Endothelial cell of umbilical vein (primary cell): ENCODE measurements at regions not wholly inside any gene's neighbourhood (a gene's known extent, or its start where the extent isn't known, plus 50 kb on each side); places are given as distances from the start of the nearest gene placed in this dataset.
A peak's percentile ranks its signal among the peaks of the same experiment; 100 is the strongest.

Source experiments
- BruUV-seq: library from RNA; stranded (reverse); fragments of 400-500 nt; replicated peaks from 2 replicates; lab custom pipeline; 2021; lab: Mats Ljungman, UMichigan
- CTCF ChIA-PET: fragments of 300-600, 350-600 bp; sonication (Branson Sonifier 250); formaldehyde crosslinking; loops from one replicate; lab custom pipeline; 2021; ENCODE audit warnings: antibody characterized with exemption, inconsistent platforms; lab: Charles Lee
- POLR2A ChIA-PET: fragments of 300-600, 350-600 bp; sonication (Branson Sonifier 250); formaldehyde crosslinking; loops from one replicate; lab custom pipeline; 2021; ENCODE audit warnings: antibody characterized with exemption, inconsistent platforms; lab: Charles Lee
- DNase-seq: peaks from one replicate; pipeline ENCODE4 v3.0.0-alpha.2; 2011; ENCODE audit warnings: low read depth, low spot score
- FAIRE-seq: peaks from 2 replicates; lab custom pipeline; 2011; peaks lifted over from hg19 to GRCh38; lab: Jason Lieb, UNC
- H2AFZ ChIP-seq: 2 replicates; pipeline ENCODE4 v1.6.0; 2012; ENCODE audit warnings: low read depth, low read length, control low read depth, inconsistent platforms
- H3K27ac ChIP-seq: 2 replicates; pipeline ENCODE4 v1.5.1; 2011; ENCODE audit warnings: low read depth, mild to moderate bottlenecking, control low read depth, low read length, moderate library complexity; ENCODE audit not compliant: insufficient read depth
- H3K27me3 ChIP-seq, 2 experiments: 2 replicates each; pipeline versions ENCODE4 v1.6.0 to v1.6.1; 2011; ENCODE audit warnings: low read length in 2 of 2, mixed read lengths in 1 of 2; ENCODE audit not compliant: control insufficient read depth in 2 of 2, insufficient read depth in 2 of 2
- H3K36me3 ChIP-seq, 2 experiments: 2 replicates in 1 of 2; 3 replicates in 1 of 2; pipeline ENCODE4 v1.5.1; 2011; ENCODE audit warnings: low read length in 2 of 2, mild to moderate bottlenecking in 1 of 2, moderate library complexity in 1 of 2; ENCODE audit not compliant: control insufficient read depth in 2 of 2, insufficient read depth in 2 of 2; ENCODE audit errors: extremely low read depth in 1 of 2
- H3K4me1 ChIP-seq: 3 replicates; pipeline ENCODE4 v1.5.1; 2011; ENCODE audit warnings: mild to moderate bottlenecking, low read length; ENCODE audit not compliant: control insufficient read depth, insufficient read depth; ENCODE audit errors: extremely low read depth
- H3K4me2 ChIP-seq: 2 replicates; pipeline ENCODE4 v1.6.1; 2011; ENCODE audit warnings: low read length, control low read depth, mixed read lengths; ENCODE audit not compliant: insufficient read depth
- H3K4me3 ChIP-seq, 3 experiments: fragments of 200-600 bp in 1 of 3; sonication (generic), shearing (Covaris generic) in 1 of 3; replicated peaks in 1 of 3; 2 replicates each; pipeline ENCODE4 v1.5.1; 2011 to 2016; ENCODE audit warnings: control low read depth in 3 of 3, low read length in 3 of 3, mild to moderate bottlenecking in 2 of 3, inconsistent platforms in 1 of 3, low read depth in 1 of 3, moderate library complexity in 1 of 3; ENCODE audit not compliant: insufficient read depth in 1 of 3
- H3K79me2 ChIP-seq: 2 replicates; pipeline ENCODE4 v1.6.0; 2012; ENCODE audit warnings: low read length, inconsistent platforms; ENCODE audit not compliant: control insufficient read depth, insufficient read depth
- H3K9ac ChIP-seq: replicated peaks from 2 replicates; pipeline ENCODE3; 2011; ENCODE audit warnings: low read length, control low read depth; ENCODE audit not compliant: insufficient read depth; ENCODE audit errors: extremely low read depth
- H3K9me1 ChIP-seq: replicated peaks from 3 replicates; pipeline ENCODE4 v1.6.0; 2011; ENCODE audit warnings: mild to moderate bottlenecking, low read length; ENCODE audit not compliant: control insufficient read depth, insufficient read depth; ENCODE audit errors: extremely low read depth
- H3K9me3 ChIP-seq: replicated peaks from 2 replicates; pipeline ENCODE4 v1.5.1; 2012; ENCODE audit warnings: low read length, inconsistent platforms; ENCODE audit not compliant: control insufficient read depth, insufficient read depth
- H4K20me1 ChIP-seq: replicated peaks from 2 replicates; pipeline ENCODE3; 2011; ENCODE audit warnings: mild to moderate bottlenecking, low read length; ENCODE audit not compliant: control insufficient read depth, insufficient read depth; ENCODE audit errors: extremely low read depth
- EZH2 ChIP-seq: IDR thresholded peaks from 2 replicates; pipeline ENCODE4 v1.6.1; 2012; ENCODE audit warnings: borderline replicate concordance, low read depth, mild to moderate bottlenecking, moderate library complexity, low read length, inconsistent platforms; ENCODE audit not compliant: severe bottlenecking
- FOS ChIP-seq: IDR thresholded peaks from 2 replicates; pipeline ENCODE4 v1.6.1; 2011; ENCODE audit warnings: mild to moderate bottlenecking, low read length, moderate library complexity, borderline replicate concordance; ENCODE audit not compliant: insufficient read depth
- GATA2 ChIP-seq: IDR thresholded peaks from 2 replicates; pipeline ENCODE4 v1.7.0; 2011; ENCODE audit warnings: low read depth, mild to moderate bottlenecking, moderate library complexity, mixed read lengths, low read length; ENCODE audit not compliant: insufficient read length, insufficient read depth
- JUN ChIP-seq: IDR thresholded peaks from 2 replicates; pipeline ENCODE4 v1.6.1; 2011; ENCODE audit warnings: borderline replicate concordance, low read depth; ENCODE audit not compliant: insufficient read length, insufficient read depth
- MYC ChIP-seq: IDR thresholded peaks from one replicate; pipeline ENCODE4 v1.6.1; 2011; ENCODE audit warnings: mild to moderate bottlenecking, low read depth, low read length
- POLR2A ChIP-seq: IDR thresholded peaks from 2 replicates; pipeline ENCODE4 v1.6.1; 2012; ENCODE audit warnings: low read depth, mild to moderate bottlenecking, control low read depth, low read length
- POLR2AphosphoS5 ChIP-seq: IDR thresholded peaks from 2 replicates; pipeline ENCODE4 v1.6.1; 2012; ENCODE audit warnings: low read depth, mild to moderate bottlenecking, control low read depth, low read length, moderate library complexity; ENCODE audit not compliant: insufficient read depth
- dilution Hi-C: fragments of 300-500 bp; cut with MboI; formaldehyde crosslinking; loops from one replicate; pipeline ENCODE4 v1.15.0; 2019; ENCODE audit warnings: low sequenced_read_pairs; ENCODE audit not compliant: extremely low pct_ligation_motif_present
- intact Hi-C: fragments of 100-400 bp; cut with micrococcal nuclease; formaldehyde crosslinking; loops from one replicate; pipeline ENCODE4 v1.10.0; 2022
- TF ChIP-seq, protein P1 (sequence below), 2 donors: IDR thresholded peaks; 1 replicate in 1 of 2; 2 replicates in 1 of 2; pipeline ENCODE4 v1.5.1; 2011; ENCODE audit warnings: low read length in 2 of 2, mild to moderate bottlenecking in 2 of 2, moderate library complexity in 2 of 2, control low read depth in 1 of 2, inconsistent platforms in 1 of 2, low read depth in 1 of 2; ENCODE audit not compliant: insufficient read depth in 1 of 2; ENCODE audit errors: extremely low read depth in 1 of 2
- TF ChIP-seq, protein P2 (sequence below): IDR thresholded peaks from 2 replicates; pipeline ENCODE4 v1.6.1; 2011; ENCODE audit not compliant: insufficient read depth, insufficient read length

- H4K20me1 ChIP-seq, result no peaks in the 10 kb centered on the region
- FAIRE-seq (no peak), DNase-seq (peak; percentile 48)
- H3K4me2 ChIP-seq, result no peak overlapping the region
- no peaks in the 10 kb centered on the region for H3K9me3 ChIP-seq
- no peaks in the 10 kb centered on the region for H3K4me1 ChIP-seq
- no TSS peak for BruUV-seq
- H3K9me1 ChIP-seq, result no peaks in the 10 kb centered on the region
- no peaks in the 10 kb centered on the region for H3K36me3 ChIP-seq
- TF ChIP-seq, protein P1, sequence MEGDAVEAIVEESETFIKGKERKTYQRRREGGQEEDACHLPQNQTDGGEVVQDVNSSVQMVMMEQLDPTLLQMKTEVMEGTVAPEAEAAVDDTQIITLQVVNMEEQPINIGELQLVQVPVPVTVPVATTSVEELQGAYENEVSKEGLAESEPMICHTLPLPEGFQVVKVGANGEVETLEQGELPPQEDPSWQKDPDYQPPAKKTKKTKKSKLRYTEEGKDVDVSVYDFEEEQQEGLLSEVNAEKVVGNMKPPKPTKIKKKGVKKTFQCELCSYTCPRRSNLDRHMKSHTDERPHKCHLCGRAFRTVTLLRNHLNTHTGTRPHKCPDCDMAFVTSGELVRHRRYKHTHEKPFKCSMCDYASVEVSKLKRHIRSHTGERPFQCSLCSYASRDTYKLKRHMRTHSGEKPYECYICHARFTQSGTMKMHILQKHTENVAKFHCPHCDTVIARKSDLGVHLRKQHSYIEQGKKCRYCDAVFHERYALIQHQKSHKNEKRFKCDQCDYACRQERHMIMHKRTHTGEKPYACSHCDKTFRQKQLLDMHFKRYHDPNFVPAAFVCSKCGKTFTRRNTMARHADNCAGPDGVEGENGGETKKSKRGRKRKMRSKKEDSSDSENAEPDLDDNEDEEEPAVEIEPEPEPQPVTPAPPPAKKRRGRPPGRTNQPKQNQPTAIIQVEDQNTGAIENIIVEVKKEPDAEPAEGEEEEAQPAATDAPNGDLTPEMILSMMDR (IDR thresholded peaks at IDR 0.05; ENCODE audit: extremely low read depth in 1 of 2, insufficient read depth in 1 of 2, low read depth in 1 of 2, low read length in 2 of 2), result peak in 1 of 2 donors; percentile 27
- TF ChIP-seq JUN, result no peak
- no peak for TF ChIP-seq POLR2A
- no peak for TF ChIP-seq FOS
- no peak for TF ChIP-seq MYC
- no peak for TF ChIP-seq POLR2AphosphoS5
- TF ChIP-seq GATA2, result no peak
- intact Hi-C loops, result loop anchor here (1.0 kb wide), 2 partner anchors 342 to 738 kb away; no protein-coding TSS in a partner anchor
- no peak overlapping the region for H2AFZ ChIP-seq
- dilution Hi-C loops, result no loop called here
- no peaks in the 10 kb centered on the region for H3K79me2 ChIP-seq
- CTCF ChIA-PET, result interaction anchor here (0.5 to 1.0 kb wide), 6 partner anchors 18 to 731 kb away, joined by 3 to 7 read pairs (median 3); no protein-coding TSS in a partner anchor
- no peak overlapping the region for H3K27ac ChIP-seq
- no peaks in the 10 kb centered on the region for H3K27me3 ChIP-seq
- POLR2A ChIA-PET, result no interaction called here
- no peak overlapping the region for H3K9ac ChIP-seq
- no peak overlapping the region for H3K4me3 ChIP-seq
Measured at GRCh38 chrX:8971116-8971515, 62.8 kb downstream of the FAM9B start.

GRCh38 chrX:8969378-8969777 is 64.5 kb downstream of the FAM9B start:
- DNase-seq (no peak), FAIRE-seq (no peak)
- Histone ChIP-seq H3K4me1 (no peaks in the 10 kb centered on the region), H3K9me3 (no peaks in the 10 kb centered on the region), H4K20me1 (no peaks in the 10 kb centered on the region), H3K9me1 (no peaks in the 10 kb centered on the region), H2AFZ (no peak overlapping the region), H3K4me2 (no peak overlapping the region), H3K79me2 (no peaks in the 10 kb centered on the region), H3K27ac (no peak overlapping the region), H3K9ac (no peak overlapping the region), H3K36me3 (no peaks in the 10 kb centered on the region), H3K27me3 (no peaks in the 10 kb centered on the region), H3K4me3 (no peak overlapping the region)
- dilution Hi-C loops, result no loop called here
- CTCF ChIA-PET, result no interaction called here
- intact Hi-C loops, result no loop called here
- BruUV-seq, result no TSS peak
- POLR2A ChIA-PET, result no interaction called here
- TF ChIP-seq, protein P1 (IDR thresholded peaks at IDR 0.05; ENCODE audit: extremely low read depth in 1 of 2, insufficient read depth in 1 of 2, low read depth in 1 of 2, low read length in 2 of 2), result no peak
- TF ChIP-seq, protein P2, sequence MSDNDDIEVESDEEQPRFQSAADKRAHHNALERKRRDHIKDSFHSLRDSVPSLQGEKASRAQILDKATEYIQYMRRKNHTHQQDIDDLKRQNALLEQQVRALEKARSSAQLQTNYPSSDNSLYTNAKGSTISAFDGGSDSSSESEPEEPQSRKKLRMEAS, result no peak
- TF ChIP-seq GATA2, result no peak
- TF ChIP-seq MYC, result no peak
- no peak for TF ChIP-seq FOS
- TF ChIP-seq JUN, result no peak
- no peak for TF ChIP-seq EZH2
- no peak for TF ChIP-seq POLR2A
- TF ChIP-seq POLR2AphosphoS5, result no peak
